ENCODE measurements at regions not wholly inside any gene's neighbourhood (a gene's known extent, or its start where the extent isn't known, plus 50 kb on each side); places are given as distances from the start of the nearest gene placed in this dataset.

- TF ChIP-seq CTCF (conservative IDR thresholded peaks at IDR 0.05): no peak
- H4K5ac ChIP-seq (ENCODE audit: insufficient read length, low read depth, low read length): no peak overlapping the region
- H3K14ac ChIP-seq (ENCODE audit: insufficient read depth, low read length): no peak overlapping the region
- DNase-seq: no peak
- H3K9ac ChIP-seq (ENCODE audit: extremely low read depth, insufficient read length, low read length): no peak overlapping the region
- no CpG with 5 or more reads among the region's 4 CpGs for WGBS (ENCODE audit: extremely low coverage, insufficient read length, low lambda C conversion rate)
- H2BK12ac ChIP-seq (ENCODE audit: insufficient read length, low read depth, low read length): no peak overlapping the region
- Mint-ChIP-seq H3K36me3 (ENCODE audit: insufficient read depth in 1 of 3, low read depth in 3 of 3) (no peaks in the 10 kb centered on the region), H3K4me1 (no peaks in the 10 kb centered on the region), H3K27ac (no peak overlapping the region), H3K4me3 (no peak overlapping the region), H3K9me3 (no peaks in the 10 kb centered on the region), H3K27me3 (ENCODE audit: low read depth) (no peaks in the 10 kb centered on the region)
- H3K27me3 ChIP-seq (ENCODE audit: insufficient read depth, low read length): no peaks in the 10 kb centered on the region
- no peak overlapping the region for H3K27ac ChIP-seq (ENCODE audit: insufficient read length, low read depth, low read length)
- no peak overlapping the region for H2AK5ac ChIP-seq (ENCODE audit: insufficient read length, low read length)
- no peak overlapping the region for H3K23ac ChIP-seq (ENCODE audit: insufficient read length, low read depth, low read length)
- H4K91ac ChIP-seq (ENCODE audit: insufficient read length, low read depth, low read length): no peak overlapping the region
- H3K79me2 ChIP-seq (ENCODE audit: insufficient read depth, low read length): no peaks in the 10 kb centered on the region
- H2BK20ac ChIP-seq (ENCODE audit: low read depth, low read length, poor library complexity, severe bottlenecking): no peak overlapping the region
- H3K4me1 ChIP-seq (ENCODE audit: insufficient read depth, low read length): no peaks in the 10 kb centered on the region
- no peaks in the 10 kb centered on the region for H3K79me1 ChIP-seq (ENCODE audit: insufficient read depth, low read depth, low read length, poor library complexity, severe bottlenecking)
- no peak overlapping the region for H3K56ac ChIP-seq (ENCODE audit: insufficient read length, low read depth, low read length)
- H3T11ph ChIP-seq (ENCODE audit: low read length): no peak overlapping the region
- H2AFZ ChIP-seq (ENCODE audit: low read length): no peak overlapping the region
- no peaks in the 10 kb centered on the region for H4K20me1 ChIP-seq (ENCODE audit: control insufficient read depth, insufficient read depth, insufficient read length)
- no peak overlapping the region for H2BK120ac ChIP-seq (ENCODE audit: low read depth, low read length, poor library complexity, severe bottlenecking)
- no peaks in the 10 kb centered on the region for H3K23me2 ChIP-seq (ENCODE audit: insufficient read length, low read depth, low read length, poor library complexity, severe bottlenecking)
- no peaks in the 10 kb centered on the region for H3K9me3 ChIP-seq (ENCODE audit: control insufficient read depth, low read depth, low read length)
- H3K4me2 ChIP-seq (ENCODE audit: insufficient read depth, insufficient read length, low read length): no peak overlapping the region
- H3K18ac ChIP-seq (ENCODE audit: insufficient read length, low read depth, low read length): no peak overlapping the region
- no peak overlapping the region for H2BK5ac ChIP-seq (ENCODE audit: insufficient read length, low read length)
- no peak overlapping the region for H3K4ac ChIP-seq (ENCODE audit: low read depth, low read length)
- H4K8ac ChIP-seq (replicated peaks; ENCODE audit: insufficient read length, low read depth, low read length): no peak overlapping the region
- no peak overlapping the region for H2BK15ac ChIP-seq (ENCODE audit: low read depth, low read length)
Observed at GRCh38 chr3:103585809-103586208, 1151.0 kb downstream of the ZPLD1 start.
